ENCODE measurements at regions not wholly inside any gene's neighbourhood (a gene's known extent, or its start where the extent isn't known, plus 50 kb on each side); places are given as distances from the start of the nearest gene placed in this dataset.

DNA sequence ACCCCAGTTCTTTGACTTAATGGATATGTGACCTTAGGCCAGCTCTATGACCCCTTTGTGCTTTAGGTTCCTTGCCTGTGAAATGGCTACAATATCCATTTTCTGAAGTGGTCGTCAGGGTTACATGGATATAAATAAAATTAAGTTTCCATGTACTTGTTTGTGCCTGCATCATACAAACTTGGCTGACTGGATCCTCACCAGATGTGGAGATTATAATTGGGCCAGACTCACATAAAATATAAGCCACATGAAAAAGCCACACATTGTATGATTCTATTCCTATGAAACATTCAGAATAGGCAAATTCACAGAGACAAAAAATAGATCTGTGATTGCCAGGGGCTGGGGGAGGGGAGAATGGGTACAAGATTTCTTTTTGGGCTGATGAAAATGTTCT is 100.9 kb upstream of the USP47 start:
- H3K36me3 ChIP-seq (ENCODE audit: control insufficient read depth, insufficient read depth, low read length), result no peaks in the 10 kb centered on the region
- no peak overlapping the region for H3K9ac ChIP-seq (ENCODE audit: extremely low read depth, low read length, poor library complexity, severe bottlenecking)
- DNase-seq, result no peak
- peaks cover 4% of the 10 kb centered on the region for H3K4me1 ChIP-seq (ENCODE audit: control insufficient read depth, insufficient read depth, low read length)
- H3K4me3 ChIP-seq (ENCODE audit: low read length), result no peak overlapping the region
- Mint-ChIP-seq H3K27me3 (ENCODE audit: insufficient read depth) (no peaks in the 10 kb centered on the region), H3K9me3 (no peaks in the 10 kb centered on the region), H3K4me1 (peaks cover 7% of the 10 kb centered on the region), H3K27ac (no peak overlapping the region), H3K36me3 (ENCODE audit: low read depth) (no peaks in the 10 kb centered on the region), H3K4me3 (no peak overlapping the region)
- H3K9me3 ChIP-seq (ENCODE audit: control insufficient read depth, low read length), result no peaks in the 10 kb centered on the region
- H3K27me3 ChIP-seq (ENCODE audit: control insufficient read depth, insufficient read depth, low read length, poor library complexity, severe bottlenecking), result no peaks in the 10 kb centered on the region
- no peak overlapping the region for H3K27ac ChIP-seq (ENCODE audit: low read depth, low read length)
- TF ChIP-seq, protein P1, sequence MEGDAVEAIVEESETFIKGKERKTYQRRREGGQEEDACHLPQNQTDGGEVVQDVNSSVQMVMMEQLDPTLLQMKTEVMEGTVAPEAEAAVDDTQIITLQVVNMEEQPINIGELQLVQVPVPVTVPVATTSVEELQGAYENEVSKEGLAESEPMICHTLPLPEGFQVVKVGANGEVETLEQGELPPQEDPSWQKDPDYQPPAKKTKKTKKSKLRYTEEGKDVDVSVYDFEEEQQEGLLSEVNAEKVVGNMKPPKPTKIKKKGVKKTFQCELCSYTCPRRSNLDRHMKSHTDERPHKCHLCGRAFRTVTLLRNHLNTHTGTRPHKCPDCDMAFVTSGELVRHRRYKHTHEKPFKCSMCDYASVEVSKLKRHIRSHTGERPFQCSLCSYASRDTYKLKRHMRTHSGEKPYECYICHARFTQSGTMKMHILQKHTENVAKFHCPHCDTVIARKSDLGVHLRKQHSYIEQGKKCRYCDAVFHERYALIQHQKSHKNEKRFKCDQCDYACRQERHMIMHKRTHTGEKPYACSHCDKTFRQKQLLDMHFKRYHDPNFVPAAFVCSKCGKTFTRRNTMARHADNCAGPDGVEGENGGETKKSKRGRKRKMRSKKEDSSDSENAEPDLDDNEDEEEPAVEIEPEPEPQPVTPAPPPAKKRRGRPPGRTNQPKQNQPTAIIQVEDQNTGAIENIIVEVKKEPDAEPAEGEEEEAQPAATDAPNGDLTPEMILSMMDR (conservative IDR thresholded peaks at IDR 0.05), result no peak
- 92% methylated on average over 1 of the region's 1 CpG; no CpG with 5 or more reads in 1 of the 2 experiments for WGBS, 2 experiments (ENCODE audit: insufficient coverage in 1 of 2, insufficient read length in 1 of 2)

DNA sequence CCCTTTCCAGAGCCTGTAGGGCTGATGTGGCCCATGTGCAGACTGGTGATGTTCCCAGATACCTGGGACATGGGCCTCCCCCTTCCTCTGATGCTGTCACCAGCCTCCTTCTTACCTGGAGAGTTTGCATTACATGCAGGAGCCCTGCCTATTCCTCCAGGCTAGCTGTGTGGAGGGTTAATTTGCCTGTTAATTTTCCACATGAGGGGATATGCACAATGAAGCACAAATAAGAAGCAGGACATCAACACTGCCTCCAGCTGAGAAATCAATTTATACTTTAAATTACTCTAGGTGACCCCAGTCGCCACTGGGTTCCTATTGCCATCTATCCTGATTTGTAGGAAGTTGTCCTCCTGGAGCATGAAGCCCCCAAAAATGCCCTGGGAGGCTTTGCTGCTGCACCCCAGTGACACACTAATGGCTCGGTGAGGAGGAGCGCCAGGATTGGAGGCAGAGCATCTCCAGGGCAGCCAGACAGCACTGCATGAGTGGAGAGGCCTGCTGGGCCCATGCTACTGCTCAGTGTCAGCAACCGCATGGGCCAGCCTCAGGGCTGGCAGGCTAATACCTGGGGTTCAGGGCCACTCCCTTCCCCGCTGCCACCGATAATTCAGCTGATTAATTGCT is 101.6 kb upstream of the USP47 start:
- Mint-ChIP-seq H3K4me3 (no peak overlapping the region), H3K9me3 (no peaks in the 10 kb centered on the region), H3K36me3 (ENCODE audit: low read depth) (no peaks in the 10 kb centered on the region), H3K4me1 (peaks cover 13% of the 10 kb centered on the region), H3K27me3 (ENCODE audit: insufficient read depth) (no peaks in the 10 kb centered on the region), H3K27ac (no peak overlapping the region)
- 94 to 100% methylated on average over 2 to 6 of the region's 6 CpGs for WGBS, 2 experiments (ENCODE audit: insufficient coverage in 1 of 2, insufficient read length in 1 of 2)
- no peak overlapping the region for H3K27ac ChIP-seq (ENCODE audit: low read depth, low read length)
- TF ChIP-seq, protein P1 (conservative IDR thresholded peaks at IDR 0.05), result no peak
- no peak overlapping the region for H3K4me3 ChIP-seq (ENCODE audit: low read length)
- DNase-seq, result no peak
- H3K27me3 ChIP-seq (ENCODE audit: control insufficient read depth, insufficient read depth, low read length, poor library complexity, severe bottlenecking), result no peaks in the 10 kb centered on the region
- no peaks in the 10 kb centered on the region for H3K9me3 ChIP-seq (ENCODE audit: control insufficient read depth, low read length)
- no peaks in the 10 kb centered on the region for H3K36me3 ChIP-seq (ENCODE audit: control insufficient read depth, insufficient read depth, low read length)
- no peak overlapping the region for H3K9ac ChIP-seq (ENCODE audit: extremely low read depth, low read length, poor library complexity, severe bottlenecking)
- peaks cover 8% of the 10 kb centered on the region for H3K4me1 ChIP-seq (ENCODE audit: control insufficient read depth, insufficient read depth, low read length)

- Mint-ChIP-seq H3K27ac (no peak overlapping the region), H3K36me3 (ENCODE audit: low read depth) (no peaks in the 10 kb centered on the region), H3K4me3 (no peak overlapping the region), H3K27me3 (ENCODE audit: insufficient read depth) (no peaks in the 10 kb centered on the region), H3K9me3 (no peaks in the 10 kb centered on the region), H3K4me1 (peaks cover 13% of the 10 kb centered on the region)
- Histone ChIP-seq H3K27me3 (ENCODE audit: control insufficient read depth, insufficient read depth, low read length, poor library complexity, severe bottlenecking) (no peaks in the 10 kb centered on the region), H3K4me1 (ENCODE audit: control insufficient read depth, insufficient read depth, low read length) (peaks cover 8% of the 10 kb centered on the region), H3K36me3 (ENCODE audit: control insufficient read depth, insufficient read depth, low read length) (no peaks in the 10 kb centered on the region), H3K4me3 (ENCODE audit: low read length) (no peak overlapping the region), H3K27ac (ENCODE audit: low read depth, low read length) (no peak overlapping the region), H3K9ac (ENCODE audit: extremely low read depth, low read length, poor library complexity, severe bottlenecking) (no peak overlapping the region), H3K9me3 (ENCODE audit: control insufficient read depth, low read length) (no peaks in the 10 kb centered on the region)
- DNase-seq, result no peak
- TF ChIP-seq, protein P1 (conservative IDR thresholded peaks at IDR 0.05), result no peak
- WGBS, 2 experiments (ENCODE audit: insufficient coverage in 1 of 2, insufficient read length in 1 of 2), result 81 to 100% methylated on average over 1 of the region's 2 CpGs
These were observed 103.4 kb upstream of the USP47 start for GRCh38 chr11:11738370-11738769.
